Naive B cell (primary cell): ENCODE measurements at regions not wholly inside any gene's neighbourhood (a gene's known extent, or its start where the extent isn't known, plus 50 kb on each side); places are given as distances from the start of the nearest gene placed in this dataset.

ENCODE experiments used
- ATAC-seq, 2 donors: fragments of 150-1000 bp; cut with Tn5 transposase; 2 replicates each; pipeline ENCODE4 v1.10.0; 2021; ENCODE audit warnings: low read depth in 2 of 2, mild to moderate bottlenecking in 2 of 2, moderate library complexity in 2 of 2
- DNase-seq: peaks from one replicate; pipeline ENCODE4 v3.0.0; 2022
- H3K27ac Mint-ChIP-seq, 6 donors: one replicate each; pipeline ENCODE4 v1.8.0; 2020 to 2022; ENCODE audit warnings: mild to moderate bottlenecking in 6 of 6, mixed read lengths in 6 of 6, moderate library complexity in 5 of 6, inconsistent platforms in 2 of 6
- H3K27me3 Mint-ChIP-seq, 3 donors: one replicate each; pipeline ENCODE4 v1.8.0; 2021 to 2022; ENCODE audit warnings: mixed read lengths in 3 of 3, mild to moderate bottlenecking in 1 of 3
- H3K36me3 Mint-ChIP-seq, 2 donors: one replicate each; pipeline ENCODE4 v1.8.0; 2020 to 2022; ENCODE audit warnings: mixed read lengths in 2 of 2, inconsistent platforms in 1 of 2, mild to moderate bottlenecking in 1 of 2
- H3K4me1 Mint-ChIP-seq, 3 donors: one replicate each; pipeline ENCODE4 v1.8.0; 2020 to 2022; ENCODE audit warnings: mixed read lengths in 3 of 3, inconsistent platforms in 1 of 3, mild to moderate bottlenecking in 1 of 3, moderate library complexity in 1 of 3
- H3K4me3 Mint-ChIP-seq, 8 donors: one replicate each; pipeline ENCODE4 v1.8.0; 2020 to 2022; ENCODE audit warnings: mild to moderate bottlenecking in 8 of 8, mixed read lengths in 8 of 8, moderate library complexity in 8 of 8, inconsistent platforms in 2 of 8
- H3K9me3 Mint-ChIP-seq, 7 donors: one replicate each; pipeline ENCODE4 v1.8.0; 2020 to 2022; ENCODE audit warnings: mixed read lengths in 7 of 7, mild to moderate bottlenecking in 5 of 7, inconsistent platforms in 2 of 7, moderate library complexity in 1 of 7

DNA sequence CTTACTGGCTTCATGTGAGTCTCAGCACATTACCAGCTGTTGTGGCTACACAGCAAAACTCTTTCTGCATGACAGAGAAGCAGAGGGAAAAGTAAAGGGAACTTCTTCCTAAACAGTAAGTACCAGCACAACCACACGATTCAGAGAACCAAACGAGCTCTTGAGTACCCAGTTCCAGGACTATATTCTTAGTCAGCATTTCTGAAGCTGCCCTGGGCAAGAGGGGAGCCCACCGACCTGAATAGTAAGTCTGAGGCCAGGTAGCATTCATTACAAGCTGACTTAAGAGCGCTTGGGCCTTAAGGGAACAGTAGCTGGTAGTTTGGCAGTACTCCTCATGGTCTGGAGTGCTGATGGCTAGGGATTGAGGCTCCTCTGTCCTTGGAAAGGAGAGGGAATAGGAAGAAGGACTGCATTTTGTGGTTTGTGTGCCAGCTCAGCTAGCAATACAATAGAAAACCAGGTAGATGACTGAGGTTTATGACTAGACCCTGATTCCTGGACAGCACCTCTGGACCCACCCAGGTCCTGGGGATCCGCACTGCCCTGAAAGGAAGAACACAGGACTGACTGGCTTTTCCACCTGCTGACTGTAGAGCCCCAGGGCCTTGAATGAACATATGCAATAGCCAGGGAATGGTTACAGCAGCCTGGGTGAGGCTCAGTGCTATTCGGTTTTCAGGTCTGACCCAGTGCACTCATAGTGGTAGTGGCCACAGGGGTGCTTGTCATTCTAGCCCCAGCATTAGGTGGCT is 396.8 kb upstream of the PRMT6 start:
- no peak overlapping the region for H3K4me3 Mint-ChIP-seq
- no peak for ATAC-seq
- peaks cover 6 to 33% (median 13%) of the 10 kb centered on the region in 7 donors for H3K9me3 Mint-ChIP-seq
- H3K4me1 Mint-ChIP-seq, result no peaks in the 10 kb centered on the region
- DNase-seq, result no peak
- H3K36me3 Mint-ChIP-seq, result no peaks in the 10 kb centered on the region
- H3K27me3 Mint-ChIP-seq, result no peaks in the 10 kb centered on the region
- H3K27ac Mint-ChIP-seq, result no peak overlapping the region

DNA sequence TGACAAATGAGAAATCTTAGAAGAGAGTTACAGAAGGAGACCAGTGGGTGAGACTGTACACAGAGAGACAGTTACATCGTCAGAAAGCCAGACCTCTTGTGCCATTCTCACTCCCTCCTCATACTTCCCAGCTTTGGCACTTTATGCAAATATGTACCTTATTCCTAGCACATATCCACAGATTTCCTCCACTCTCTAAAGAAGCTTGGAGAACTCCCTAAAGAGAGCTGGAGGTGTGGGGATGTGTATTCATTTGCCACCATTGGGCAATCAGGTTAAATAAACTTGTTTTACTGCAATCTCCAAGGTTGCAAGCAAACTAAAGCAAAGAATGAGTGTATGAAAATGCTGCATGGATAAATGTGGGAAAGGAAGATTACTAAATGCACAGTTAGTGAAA is 380.9 kb upstream of the PRMT6 start:
- DNase-seq (no peak), ATAC-seq (no peak)
- no peaks in the 10 kb centered on the region for H3K4me1 Mint-ChIP-seq
- H3K27me3 Mint-ChIP-seq, result no peaks in the 10 kb centered on the region
- H3K36me3 Mint-ChIP-seq, result no peaks in the 10 kb centered on the region
- no peak overlapping the region for H3K4me3 Mint-ChIP-seq
- peaks cover 0 to 5% (median 0%) of the 10 kb centered on the region in 7 donors for H3K9me3 Mint-ChIP-seq
- H3K27ac Mint-ChIP-seq, result no peak overlapping the region

DNA sequence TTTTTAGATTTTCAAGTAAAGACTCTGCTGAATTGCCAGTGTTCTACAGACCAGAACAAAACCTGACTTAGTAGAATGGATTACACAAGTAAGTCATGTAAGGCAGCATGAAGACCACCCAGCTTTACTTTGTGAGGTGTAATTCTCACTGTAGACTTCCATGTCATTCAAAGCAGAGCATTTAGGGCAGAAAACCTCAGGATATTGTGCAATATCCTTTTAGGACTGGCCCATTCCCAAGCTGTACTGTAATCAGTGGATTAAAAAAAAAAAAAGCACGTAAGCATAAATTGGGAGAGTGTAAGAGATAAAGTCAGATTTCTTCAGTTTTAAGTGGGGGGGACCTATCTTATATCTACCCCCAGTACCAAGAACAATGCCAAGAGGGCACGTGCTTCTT is 380.5 kb upstream of the PRMT6 start:
- H3K4me3 Mint-ChIP-seq, result no peak overlapping the region
- DNase-seq, result no peak
- H3K27ac Mint-ChIP-seq, result no peak overlapping the region
- H3K36me3 Mint-ChIP-seq, result no peaks in the 10 kb centered on the region
- no peaks in the 10 kb centered on the region for H3K4me1 Mint-ChIP-seq
- H3K9me3 Mint-ChIP-seq, result peaks cover 0 to 1% (median 0%) of the 10 kb centered on the region in 7 donors
- no peaks in the 10 kb centered on the region for H3K27me3 Mint-ChIP-seq
- no peak for ATAC-seq

DNA sequence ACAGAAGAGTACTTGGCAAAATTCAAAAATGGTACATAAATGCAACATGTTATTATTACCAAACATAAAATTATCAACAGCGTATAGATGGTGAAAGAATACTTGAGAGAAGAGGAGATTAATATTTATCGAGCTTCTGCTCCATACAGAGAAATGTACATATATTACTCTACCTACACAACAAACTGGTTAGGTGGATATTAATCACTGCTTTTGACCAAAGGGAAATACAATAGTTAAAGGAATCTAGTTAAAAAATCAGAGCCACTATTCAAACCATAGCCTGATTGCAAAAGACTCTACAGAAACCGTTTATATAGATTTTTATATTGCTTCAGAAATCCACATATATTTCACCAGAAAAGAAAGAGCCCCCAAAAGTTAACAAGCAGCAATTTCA is 379.3 kb upstream of the PRMT6 start:
- H3K4me1 Mint-ChIP-seq, result no peaks in the 10 kb centered on the region
- ATAC-seq (no peak), DNase-seq (no peak)
- no peak overlapping the region for H3K27ac Mint-ChIP-seq
- H3K36me3 Mint-ChIP-seq, result no peaks in the 10 kb centered on the region
- H3K9me3 Mint-ChIP-seq, result peaks cover 0 to 2% (median 0%) of the 10 kb centered on the region in 7 donors
- H3K27me3 Mint-ChIP-seq, result no peaks in the 10 kb centered on the region
- no peak overlapping the region for H3K4me3 Mint-ChIP-seq

DNA sequence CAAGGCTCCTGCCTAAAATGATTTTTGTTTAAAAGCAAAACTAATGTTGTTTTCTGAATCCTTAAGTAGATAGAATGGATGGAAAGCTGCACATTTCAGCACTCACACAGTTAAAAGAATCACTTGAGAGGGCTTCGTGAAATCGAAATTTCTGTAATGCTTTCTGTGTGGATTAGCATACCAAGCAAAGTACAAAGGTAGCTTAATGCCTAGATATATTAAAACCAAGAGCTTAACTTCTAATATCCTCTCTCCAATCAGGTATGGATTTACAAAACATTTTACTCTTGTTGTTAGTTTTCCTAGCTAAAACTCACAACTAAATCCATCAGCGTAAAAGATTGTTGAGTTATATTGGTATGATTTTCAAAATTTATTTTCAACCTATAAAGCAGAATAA is 378.8 kb upstream of the PRMT6 start:
- Mint-ChIP-seq H3K27ac (no peak overlapping the region), H3K4me3 (no peak overlapping the region), H3K36me3 (no peaks in the 10 kb centered on the region), H3K27me3 (no peaks in the 10 kb centered on the region), H3K4me1 (no peaks in the 10 kb centered on the region), H3K9me3 (peaks cover 0 to 2% (median 0%) of the 10 kb centered on the region in 7 donors)
- DNase-seq (no peak), ATAC-seq (no peak)

DNA sequence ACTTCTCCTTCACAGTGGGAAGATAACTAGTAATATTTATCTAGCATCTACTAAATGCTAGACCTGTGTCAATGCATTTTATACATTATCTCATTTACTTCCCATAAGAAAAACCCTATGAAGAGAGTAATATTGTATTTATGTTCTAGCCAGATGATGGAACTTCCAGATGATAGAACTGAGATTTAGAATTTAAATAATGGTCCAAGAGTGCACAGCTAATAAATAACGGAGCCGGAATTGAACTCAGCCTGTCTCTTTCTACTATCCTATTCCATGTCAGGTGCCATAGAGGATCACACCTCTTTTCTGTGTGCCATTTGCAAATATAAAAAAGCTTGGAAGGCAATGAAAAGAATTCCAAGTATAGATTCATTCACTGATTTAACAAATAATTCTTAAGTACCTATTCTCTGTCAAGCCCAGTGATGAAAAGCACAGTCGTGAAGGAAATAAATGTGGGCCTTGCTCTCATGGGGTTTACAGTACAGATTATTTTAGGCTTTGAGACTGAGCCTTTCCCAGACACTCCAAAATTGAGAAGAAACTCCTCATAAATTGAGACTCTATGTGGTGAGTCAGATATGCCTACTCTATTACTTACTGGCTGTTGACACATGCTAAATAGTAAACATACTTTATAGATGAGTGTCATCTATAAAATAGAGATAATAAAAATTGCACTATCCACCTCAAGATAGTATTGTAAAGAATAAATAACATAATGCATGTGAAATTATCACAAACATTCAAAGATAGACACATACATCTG is 378.0 kb upstream of the PRMT6 start:
- H3K4me1 Mint-ChIP-seq, result no peaks in the 10 kb centered on the region
- H3K9me3 Mint-ChIP-seq, result peaks cover 0 to 2% (median 0%) of the 10 kb centered on the region in 7 donors
- no peaks in the 10 kb centered on the region for H3K27me3 Mint-ChIP-seq
- no peak overlapping the region for H3K4me3 Mint-ChIP-seq
- no peak overlapping the region for H3K27ac Mint-ChIP-seq
- ATAC-seq (no peak), DNase-seq (no peak)
- no peaks in the 10 kb centered on the region for H3K36me3 Mint-ChIP-seq

DNA sequence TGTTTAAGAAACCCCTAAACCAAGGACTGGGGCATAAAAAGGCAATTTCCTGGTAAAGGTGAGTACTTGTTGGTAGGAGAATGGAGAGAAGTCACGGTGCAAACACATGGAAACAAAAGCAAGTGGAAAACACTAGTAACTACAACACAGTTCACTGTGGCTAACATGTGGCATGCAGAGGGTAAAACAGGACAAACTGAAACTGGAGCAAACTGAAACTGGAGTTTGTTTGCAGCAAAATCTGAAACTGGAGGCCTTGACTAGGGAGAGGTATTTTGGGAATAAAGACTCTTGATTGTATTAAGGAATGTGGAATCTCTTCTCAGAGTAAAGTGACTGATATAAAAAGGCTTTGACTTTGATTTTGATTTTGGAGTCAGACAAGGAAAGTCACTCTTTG is 376.3 kb upstream of the PRMT6 start:
- DNase-seq (no peak), ATAC-seq (no peak)
- no peak overlapping the region for H3K4me3 Mint-ChIP-seq
- H3K36me3 Mint-ChIP-seq, result no peaks in the 10 kb centered on the region
- no peaks in the 10 kb centered on the region for H3K27me3 Mint-ChIP-seq
- no peak overlapping the region for H3K27ac Mint-ChIP-seq
- peaks cover 0 to 2% (median 0%) of the 10 kb centered on the region in 7 donors for H3K9me3 Mint-ChIP-seq
- H3K4me1 Mint-ChIP-seq, result no peaks in the 10 kb centered on the region

DNA sequence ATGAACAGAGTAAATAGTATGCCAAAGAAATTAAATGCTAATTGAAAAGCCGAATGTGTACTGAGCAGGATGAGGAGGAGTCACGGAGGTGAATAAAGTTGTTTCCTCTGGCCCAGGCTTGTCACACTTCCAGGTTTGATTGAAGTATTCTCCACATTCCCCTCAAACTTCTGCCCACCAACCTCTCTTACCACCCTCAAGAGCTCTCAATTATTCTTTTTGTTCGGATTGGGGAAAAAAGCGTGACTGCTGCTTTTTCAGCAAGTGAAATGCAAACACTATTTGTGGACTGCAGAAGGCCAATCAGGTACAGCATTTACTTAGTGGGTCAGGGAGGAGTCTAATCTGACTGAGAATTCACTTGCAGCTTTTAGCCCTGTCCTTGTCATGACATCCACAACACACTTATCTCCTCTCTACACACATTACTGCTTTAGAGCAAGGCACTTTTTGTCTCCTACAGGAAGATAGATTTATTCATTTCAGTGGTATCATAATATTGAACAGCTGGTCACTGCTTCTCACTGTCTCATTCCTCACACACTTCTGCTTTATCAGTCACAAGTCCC is 375.6 kb upstream of the PRMT6 start:
- Mint-ChIP-seq H3K36me3 (no peaks in the 10 kb centered on the region), H3K9me3 (peaks cover 0 to 2% (median 0%) of the 10 kb centered on the region in 7 donors), H3K4me3 (no peak overlapping the region), H3K27me3 (no peaks in the 10 kb centered on the region), H3K27ac (no peak overlapping the region), H3K4me1 (no peaks in the 10 kb centered on the region)
- ATAC-seq, result no peak
- no peak for DNase-seq

DNA sequence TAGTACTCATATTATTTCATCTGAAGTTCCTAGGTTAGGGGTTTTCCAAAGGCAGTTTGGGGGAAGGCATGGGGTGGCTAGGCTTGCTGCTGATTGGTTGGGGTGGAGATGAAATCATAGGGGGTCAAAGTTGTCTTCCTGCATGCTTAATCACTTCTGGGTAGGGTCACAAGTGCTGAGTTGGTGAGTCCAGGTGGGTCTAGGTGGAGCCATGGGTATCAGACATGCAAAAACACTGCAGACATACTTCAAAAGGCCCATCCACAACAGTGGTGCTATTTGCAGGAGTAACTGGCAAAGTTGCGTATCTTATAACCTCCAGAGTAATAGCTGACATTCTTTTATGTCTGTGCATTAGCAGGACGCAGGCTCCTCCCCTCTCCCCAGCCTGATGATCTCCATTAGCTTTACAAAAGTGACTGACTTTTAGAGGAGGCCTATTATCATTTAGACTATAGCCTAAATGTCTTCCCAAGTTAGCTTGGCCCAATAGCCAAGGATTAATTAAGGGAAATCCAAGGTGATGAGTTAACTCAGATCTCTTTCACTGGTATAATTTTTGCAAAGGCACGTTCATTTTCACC is 374.4 kb upstream of the PRMT6 start:
- DNase-seq, result no peak
- H3K9me3 Mint-ChIP-seq, result peaks cover 0 to 2% (median 0%) of the 10 kb centered on the region in 7 donors
- no peak overlapping the region for H3K27ac Mint-ChIP-seq
- no peaks in the 10 kb centered on the region for H3K36me3 Mint-ChIP-seq
- H3K4me1 Mint-ChIP-seq, result no peaks in the 10 kb centered on the region
- H3K4me3 Mint-ChIP-seq, result no peak overlapping the region
- H3K27me3 Mint-ChIP-seq, result no peaks in the 10 kb centered on the region
- no peak for ATAC-seq

DNA sequence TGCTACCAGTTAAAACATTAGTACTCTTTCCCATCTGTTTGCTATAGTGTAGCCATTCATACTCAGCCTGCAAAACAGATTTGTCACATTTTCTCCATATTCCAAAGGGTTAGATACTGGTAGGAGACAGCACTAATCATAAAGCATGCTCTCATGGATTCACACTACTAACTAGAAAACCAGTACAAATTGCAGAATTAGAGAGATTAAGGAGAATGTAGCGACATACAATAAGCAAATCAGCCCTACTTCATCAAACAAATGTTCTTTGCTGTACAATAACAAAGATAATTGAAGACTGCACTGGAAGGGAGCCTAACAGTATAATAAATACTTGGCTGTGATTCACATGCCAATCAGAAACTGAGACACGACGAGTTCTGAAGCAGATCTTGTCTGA is 368.0 kb upstream of the PRMT6 start:
- Mint-ChIP-seq H3K4me1 (no peaks in the 10 kb centered on the region), H3K4me3 (no peak overlapping the region), H3K36me3 (no peaks in the 10 kb centered on the region), H3K9me3 (no peaks in the 10 kb centered on the region), H3K27ac (no peak overlapping the region), H3K27me3 (no peaks in the 10 kb centered on the region)
- ATAC-seq, result no peak
- no peak for DNase-seq

DNA sequence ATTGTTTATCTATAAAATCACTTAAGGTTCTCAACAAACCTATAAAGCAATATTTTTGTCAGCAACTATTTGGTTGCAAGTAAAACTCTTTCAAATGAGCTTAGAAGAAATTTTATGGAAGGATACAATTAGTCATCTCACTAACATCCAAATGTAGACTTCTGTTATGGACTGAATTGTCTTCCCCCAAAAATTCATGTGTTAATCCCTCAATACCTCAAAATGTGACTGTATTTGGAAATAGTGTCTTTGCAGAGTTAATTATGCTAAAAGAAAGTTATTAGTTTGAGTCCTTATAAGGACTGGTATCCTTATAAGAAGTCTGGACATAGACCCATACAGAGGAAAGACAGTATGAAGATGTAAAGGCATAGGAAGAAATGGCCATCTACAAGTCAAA is 357.8 kb upstream of the PRMT6 start:
- no peaks in the 10 kb centered on the region for H3K4me1 Mint-ChIP-seq

DNA sequence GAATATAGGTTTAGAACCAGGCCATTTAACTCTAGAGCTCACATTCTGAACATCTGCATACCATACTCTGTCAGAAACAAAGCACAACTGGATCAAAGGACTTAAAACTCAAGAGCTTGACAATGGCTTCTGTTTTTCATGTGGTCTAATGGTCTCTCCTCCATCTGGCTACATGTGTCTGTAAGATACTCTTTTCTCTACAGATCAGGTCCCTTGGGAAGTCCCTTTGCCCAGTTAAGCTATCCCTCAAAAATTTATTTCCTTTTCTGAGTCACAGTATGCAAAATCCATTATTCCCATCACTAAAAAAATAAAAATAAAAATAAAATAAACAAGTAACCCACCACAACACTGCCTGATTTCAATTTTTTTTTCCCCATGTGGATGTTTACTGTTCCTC is 357.0 kb upstream of the PRMT6 start:
- H3K36me3 Mint-ChIP-seq, result no peaks in the 10 kb centered on the region
- no peak overlapping the region for H3K4me3 Mint-ChIP-seq
- H3K4me1 Mint-ChIP-seq, result no peaks in the 10 kb centered on the region
- peaks cover 0 to 8% (median 4%) of the 10 kb centered on the region in 7 donors for H3K9me3 Mint-ChIP-seq
- no peaks in the 10 kb centered on the region for H3K27me3 Mint-ChIP-seq
- no peak for ATAC-seq
- H3K27ac Mint-ChIP-seq, result no peak overlapping the region
- no peak for DNase-seq

More for the DNA sequence above, 357.8 kb upstream of the PRMT6 start:
- H3K9me3 Mint-ChIP-seq, result peaks cover 0 to 8% (median 4%) of the 10 kb centered on the region in 7 donors
- H3K4me3 Mint-ChIP-seq, result no peak overlapping the region
- DNase-seq (no peak), ATAC-seq (no peak)
- H3K36me3 Mint-ChIP-seq, result no peaks in the 10 kb centered on the region
- no peak overlapping the region for H3K27ac Mint-ChIP-seq
- H3K27me3 Mint-ChIP-seq, result no peaks in the 10 kb centered on the region

DNA sequence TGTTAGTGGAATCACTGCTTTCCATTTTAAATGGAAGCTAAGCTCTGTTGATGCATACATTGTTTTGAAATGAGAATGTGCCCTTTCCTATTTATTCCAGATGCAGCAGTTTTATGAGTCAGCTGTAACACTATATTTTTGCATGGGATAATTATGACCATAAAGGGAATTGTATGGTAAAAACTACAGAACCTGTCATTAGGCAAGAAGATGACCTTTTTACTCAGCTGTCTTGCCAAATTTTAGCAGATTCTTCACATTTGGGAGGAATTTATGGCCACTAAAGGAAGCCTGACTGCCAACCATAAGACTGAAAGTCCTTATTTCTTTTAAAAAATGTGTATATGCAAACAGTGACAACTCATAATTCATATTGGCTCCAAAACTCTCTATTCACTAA is 356.3 kb upstream of the PRMT6 start:
- Mint-ChIP-seq H3K4me1 (no peaks in the 10 kb centered on the region), H3K9me3 (peaks cover 0 to 12% (median 4%) of the 10 kb centered on the region in 7 donors), H3K36me3 (no peaks in the 10 kb centered on the region), H3K4me3 (no peak overlapping the region), H3K27ac (no peak overlapping the region), H3K27me3 (no peaks in the 10 kb centered on the region)
- ATAC-seq, result no peak
- no peak for DNase-seq

DNA sequence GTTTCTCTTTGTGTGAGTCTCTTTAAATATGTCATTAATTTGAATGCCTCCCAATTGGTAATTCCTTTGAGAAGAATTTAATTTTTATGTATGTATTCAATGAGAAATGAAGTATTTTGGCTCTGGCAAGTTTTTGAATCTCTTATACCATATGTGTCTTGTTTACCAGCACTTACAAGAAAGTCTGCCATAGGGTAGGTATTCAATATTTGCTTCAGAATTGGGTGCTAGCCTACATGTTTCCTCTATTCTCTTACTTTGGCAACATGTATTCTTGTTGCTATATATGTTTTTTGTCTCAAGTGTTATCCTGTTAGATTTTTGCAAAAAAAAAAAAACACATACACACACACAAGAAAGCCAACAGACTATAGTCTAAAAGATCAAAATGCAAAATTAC is 350.5 kb upstream of the PRMT6 start:
- H3K4me3 Mint-ChIP-seq, result no peak overlapping the region
- no peak overlapping the region for H3K27ac Mint-ChIP-seq
- H3K27me3 Mint-ChIP-seq, result no peaks in the 10 kb centered on the region
- DNase-seq (no peak), ATAC-seq (no peak)
- H3K9me3 Mint-ChIP-seq, result peaks cover 0 to 12% (median 6%) of the 10 kb centered on the region in 7 donors
- no peaks in the 10 kb centered on the region for H3K36me3 Mint-ChIP-seq
- H3K4me1 Mint-ChIP-seq, result no peaks in the 10 kb centered on the region
